ENCODE measurements at regions not wholly inside any gene's neighbourhood (a gene's known extent, or its start where the extent isn't known, plus 50 kb on each side); places are given as distances from the start of the nearest gene placed in this dataset.

GRCh38 chr18:57088883-57089282 is 58.0 kb upstream of the BOD1L2 start:
- no peak for TF ChIP-seq EZH2 (IDR thresholded peaks at IDR 0.05; ENCODE audit: borderline replicate concordance, insufficient read depth, low read depth, low read length, poor library complexity, severe bottlenecking)
- TF ChIP-seq CTCF (IDR thresholded peaks at IDR 0.05) = no peak

Data from B cell (primary cell).